ENCODE measurements at regions not wholly inside any gene's neighbourhood (a gene's known extent, or its start where the extent isn't known, plus 50 kb on each side); places are given as distances from the start of the nearest gene placed in this dataset.
"Not testable (repeated sequence)": the region's sequence is repeated elsewhere in the genome, so short reads cannot be mapped to it uniquely, and the experiment has no call there.

GRCh38 chr2:156700681-156701080 lies 264.5 kb downstream of the GPD2 start:
- DNase-seq, result no peak

DNA sequence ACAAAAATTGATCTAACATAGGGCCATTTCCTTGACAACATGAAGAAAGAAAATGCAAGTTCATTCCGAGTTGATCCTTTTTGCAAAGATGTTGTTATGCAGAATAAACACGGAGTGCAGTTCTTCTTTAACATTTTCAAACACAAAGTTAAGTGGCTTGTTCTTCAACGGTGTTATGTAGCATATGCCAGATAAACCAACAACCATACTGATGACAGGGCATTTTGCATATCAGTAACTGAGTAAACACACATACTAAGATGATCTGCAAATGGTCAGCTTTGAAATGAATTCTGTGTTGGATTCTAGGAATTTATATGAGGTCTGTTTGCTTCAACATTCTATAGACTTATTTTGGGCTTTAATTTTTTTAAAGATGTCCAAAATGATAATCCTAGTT lies 266.4 kb downstream of the GPD2 start:
- no peak for DNase-seq

GRCh38 chr2:156703642-156704041 lies 267.5 kb downstream of the GPD2 start:
- no peak for DNase-seq

GRCh38 chr2:156704132-156704531 lies 268.0 kb downstream of the GPD2 start:
- no peak for DNase-seq

- DNase-seq, result no peak
Measured at GRCh38 chr2:156704617-156705016, 268.4 kb downstream of the GPD2 start.

DNA sequence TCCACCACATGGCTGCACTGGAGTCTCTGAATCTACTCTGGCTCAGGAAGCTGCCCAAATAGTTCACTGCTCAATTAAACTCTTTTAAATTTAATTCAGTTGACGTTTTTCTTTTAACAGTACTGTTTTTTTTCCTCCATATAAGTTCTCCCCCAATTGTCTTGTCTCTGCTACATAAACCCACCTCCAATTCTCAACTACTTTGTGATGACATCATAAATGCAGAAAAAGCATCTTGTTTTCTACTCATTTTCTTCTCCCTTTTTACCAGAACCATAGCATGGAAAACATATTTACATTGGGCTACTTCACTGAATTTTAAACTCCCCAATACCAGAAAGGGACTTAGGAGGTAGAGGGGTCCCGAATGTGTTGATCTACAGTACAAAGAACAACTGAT lies 270.4 kb downstream of the GPD2 start:
- no peak for DNase-seq

GRCh38 chr2:156708051-156708450 lies 271.9 kb downstream of the GPD2 start:
- no peak for DNase-seq

DNA sequence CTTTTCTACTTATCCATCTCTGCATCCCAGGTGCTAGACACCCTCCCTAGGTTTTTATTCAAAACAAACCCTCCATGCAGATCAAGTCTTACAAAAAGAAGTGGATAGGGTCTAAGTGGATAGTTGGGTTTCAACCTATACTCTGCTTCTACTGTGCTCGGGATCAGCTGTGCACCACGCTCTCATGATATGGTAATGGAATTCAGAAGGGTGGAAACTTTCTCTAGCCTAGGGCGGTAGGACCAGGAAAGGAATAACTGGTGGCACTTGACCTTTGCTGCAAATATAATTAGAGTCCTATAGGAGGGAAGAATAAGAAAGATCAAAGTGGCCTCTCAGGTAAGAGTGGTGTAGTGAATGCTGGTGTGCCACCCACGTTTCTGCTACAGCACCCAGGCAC lies 272.9 kb downstream of the GPD2 start:
- no peak for DNase-seq

DNA sequence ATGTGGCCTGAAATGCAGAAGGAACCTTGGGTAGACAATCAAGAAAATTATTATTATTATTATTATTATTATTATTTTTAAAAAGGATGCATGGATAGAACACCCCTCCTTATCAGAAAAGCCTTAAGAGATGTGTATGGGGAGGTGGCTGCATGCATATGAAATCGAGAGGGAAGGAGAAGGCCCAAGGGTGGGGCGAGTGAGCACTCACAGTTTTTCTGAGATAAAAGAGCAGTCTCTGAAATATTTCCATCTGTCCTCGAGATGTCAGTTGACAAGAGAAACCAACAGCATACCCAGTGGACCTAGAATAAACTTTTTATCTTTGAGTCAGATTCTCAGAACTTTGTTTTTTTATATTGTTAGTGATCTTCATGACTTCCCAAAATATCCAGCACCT lies 282.9 kb downstream of the GPD2 start:
- DNase-seq, result no peak

DNA sequence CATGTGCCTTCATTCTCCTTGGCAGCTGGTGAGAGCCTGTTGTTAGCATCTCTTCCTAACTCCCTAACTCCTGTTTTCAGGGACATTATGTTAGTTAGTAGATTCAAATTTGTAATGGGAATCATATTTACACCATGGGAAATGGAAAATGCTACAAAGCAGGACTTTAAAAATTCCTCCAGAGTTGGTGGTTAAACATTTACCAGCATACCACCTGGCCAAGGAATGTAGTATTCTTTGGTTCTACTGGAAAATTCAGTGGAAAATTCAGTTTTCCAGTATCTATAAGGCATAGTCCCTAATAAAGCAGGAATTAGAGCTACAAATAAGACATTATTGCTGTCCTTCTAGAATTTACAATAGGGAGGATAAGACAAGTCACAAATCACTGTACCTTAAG lies 291.7 kb downstream of the GPD2 start:
- no peak for DNase-seq

DNA sequence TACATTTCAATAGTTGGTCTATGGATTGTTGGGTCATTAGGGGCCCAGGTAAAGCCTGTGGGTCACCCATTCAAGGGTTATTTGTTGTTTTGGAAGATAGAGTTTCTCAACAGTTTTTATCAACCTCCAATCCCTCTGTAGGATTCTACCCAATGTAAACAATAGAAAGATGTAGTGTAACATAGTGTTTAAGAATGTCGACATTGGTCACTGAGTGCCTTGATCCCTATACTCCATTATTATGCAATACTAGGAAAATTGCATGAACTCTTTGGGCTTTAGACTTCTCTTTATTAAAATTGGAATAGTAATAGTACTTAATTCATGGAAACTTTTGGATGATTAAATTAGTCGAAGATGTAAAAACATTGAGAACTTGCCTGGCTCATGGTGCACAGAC lies 292.1 kb downstream of the GPD2 start:
- DNase-seq, result no peak

GRCh38 chr2:156731506-156731905 lies 295.3 kb downstream of the GPD2 start:
- no peak for DNase-seq

- no peak for DNase-seq
Measured at GRCh38 chr2:156736950-156737349, 300.8 kb downstream of the GPD2 start.

DNA sequence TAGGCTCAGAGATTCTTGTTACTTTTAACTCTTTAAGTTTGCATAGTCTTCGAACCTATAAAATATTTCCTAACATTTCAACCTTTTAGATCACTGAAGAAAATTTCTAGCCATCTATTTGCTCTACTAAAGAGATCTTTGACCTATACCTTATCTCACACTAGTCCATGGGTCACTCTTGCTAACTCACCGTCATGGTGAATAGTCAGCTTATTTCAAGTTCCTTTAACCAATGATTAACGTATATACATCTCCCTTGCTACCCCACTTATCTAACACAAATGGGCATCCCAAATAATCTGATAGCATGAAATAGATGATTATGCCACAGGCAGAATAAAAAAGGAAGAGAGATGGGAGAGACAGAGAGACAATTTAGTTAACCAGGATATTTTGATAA lies 303.1 kb downstream of the GPD2 start:
- no peak for DNase-seq

GRCh38 chr2:156745619-156746018 lies 309.4 kb downstream of the GPD2 start:
- DNase-seq, result no peak

GRCh38 chr2:156748221-156748620 lies 312.0 kb downstream of the GPD2 start:
- no peak for DNase-seq

GRCh38 chr2:156752042-156752441 lies 315.9 kb downstream of the GPD2 start:
- DNase-seq, result no peak

DNA sequence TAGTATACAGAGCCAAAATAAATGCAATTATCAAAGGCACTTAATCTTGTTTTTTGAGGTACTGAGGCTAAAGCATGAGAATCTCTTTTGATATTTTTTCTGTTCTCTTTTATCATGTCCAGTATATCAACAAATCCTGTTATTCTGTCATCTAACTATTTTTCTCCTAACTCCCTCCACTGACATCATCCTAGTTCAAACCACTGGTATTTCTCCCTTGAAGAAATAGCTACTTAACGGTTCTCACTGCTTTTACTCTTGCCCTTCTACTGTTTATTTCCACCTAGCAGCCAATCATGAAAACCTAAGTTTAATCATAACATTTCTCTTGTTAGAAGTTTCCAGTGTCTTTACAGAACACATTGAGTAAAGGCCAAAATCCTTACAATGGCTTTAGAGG lies 317.6 kb downstream of the GPD2 start:
- DNase-seq, result no peak

- no peak for DNase-seq
Measured at GRCh38 chr2:156756516-156756915, 320.3 kb downstream of the GPD2 start.

DNA sequence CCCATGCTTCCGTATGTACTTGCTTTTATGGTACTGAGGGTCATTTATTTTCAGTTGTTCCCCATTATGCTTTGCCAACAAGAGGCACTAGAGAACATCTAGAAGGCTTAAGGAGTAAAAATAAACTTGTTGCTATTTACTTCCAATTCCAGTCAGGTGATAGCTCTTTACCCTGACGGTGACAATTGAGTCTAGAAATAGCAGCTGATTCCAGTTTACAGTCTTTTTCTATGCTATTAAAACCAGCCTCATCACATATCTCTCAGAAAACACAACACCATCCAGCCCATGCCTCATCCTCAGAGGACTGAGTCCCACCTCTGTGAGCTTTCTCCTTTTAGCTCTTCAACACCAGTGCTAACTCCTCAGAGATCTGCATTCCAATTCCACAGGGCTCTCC lies 327.0 kb downstream of the GPD2 start:
- DNase-seq, result no peak

DNA sequence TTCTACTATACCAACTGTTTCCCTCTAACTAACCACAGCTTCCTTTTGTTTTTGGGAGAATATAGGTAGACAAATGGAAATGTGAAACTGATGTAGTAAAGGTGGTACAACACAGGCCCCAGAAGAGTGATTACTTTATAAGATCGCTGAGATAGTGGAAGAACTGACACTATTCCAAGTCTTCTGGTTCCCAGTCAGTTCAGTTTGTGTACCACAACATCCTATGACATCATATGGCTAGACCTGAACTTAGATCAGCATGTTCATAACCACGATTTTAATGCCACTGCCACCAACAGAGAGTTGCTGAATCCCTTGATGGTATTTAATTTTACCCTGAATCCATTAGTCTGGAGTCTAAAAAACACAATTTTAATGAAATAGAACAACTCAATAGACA lies 328.9 kb downstream of the GPD2 start:
- no peak for DNase-seq

DNA sequence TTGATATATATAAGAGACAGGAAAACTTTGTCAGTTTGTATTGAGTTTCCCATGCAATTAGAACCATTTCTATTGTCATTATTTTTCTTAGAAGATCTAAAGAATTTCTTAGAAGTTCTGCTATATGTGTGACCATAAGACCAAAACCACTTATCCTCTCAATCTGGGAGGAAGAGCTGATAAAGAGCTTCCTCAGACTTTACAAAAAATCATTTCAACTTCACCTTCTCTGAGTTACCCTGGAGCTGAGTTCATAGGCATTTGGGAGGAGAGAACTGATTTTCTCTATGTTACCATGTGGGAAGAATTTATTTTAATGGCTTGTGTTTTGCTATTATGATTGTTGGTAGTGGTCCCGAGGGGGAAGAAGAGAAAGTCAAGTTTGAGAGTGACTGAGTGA lies 329.3 kb downstream of the GPD2 start:
- DNase-seq, result no peak

GRCh38 chr2:156769802-156770201 lies 333.6 kb downstream of the GPD2 start:
- DNase-seq, result no peak

DNA sequence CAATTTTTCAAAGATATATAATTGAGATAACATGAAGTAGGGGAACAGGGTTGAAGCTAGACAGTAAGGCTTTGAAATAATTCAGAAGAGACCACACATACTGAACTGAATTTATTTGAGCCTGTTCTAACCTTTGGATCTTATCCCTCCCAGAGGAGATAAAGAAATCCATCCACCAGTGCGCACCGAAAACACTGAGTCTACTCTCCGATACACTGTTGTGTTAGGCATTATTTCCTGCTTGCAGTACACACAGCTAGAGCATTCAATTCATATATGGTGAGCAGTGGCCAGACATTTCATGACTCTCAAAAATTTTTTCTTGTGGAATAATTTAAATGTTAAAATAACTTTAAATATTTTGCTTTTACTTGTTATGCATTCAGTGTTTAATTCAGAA lies 342.7 kb downstream of the GPD2 start:
- no peak for DNase-seq

DNA sequence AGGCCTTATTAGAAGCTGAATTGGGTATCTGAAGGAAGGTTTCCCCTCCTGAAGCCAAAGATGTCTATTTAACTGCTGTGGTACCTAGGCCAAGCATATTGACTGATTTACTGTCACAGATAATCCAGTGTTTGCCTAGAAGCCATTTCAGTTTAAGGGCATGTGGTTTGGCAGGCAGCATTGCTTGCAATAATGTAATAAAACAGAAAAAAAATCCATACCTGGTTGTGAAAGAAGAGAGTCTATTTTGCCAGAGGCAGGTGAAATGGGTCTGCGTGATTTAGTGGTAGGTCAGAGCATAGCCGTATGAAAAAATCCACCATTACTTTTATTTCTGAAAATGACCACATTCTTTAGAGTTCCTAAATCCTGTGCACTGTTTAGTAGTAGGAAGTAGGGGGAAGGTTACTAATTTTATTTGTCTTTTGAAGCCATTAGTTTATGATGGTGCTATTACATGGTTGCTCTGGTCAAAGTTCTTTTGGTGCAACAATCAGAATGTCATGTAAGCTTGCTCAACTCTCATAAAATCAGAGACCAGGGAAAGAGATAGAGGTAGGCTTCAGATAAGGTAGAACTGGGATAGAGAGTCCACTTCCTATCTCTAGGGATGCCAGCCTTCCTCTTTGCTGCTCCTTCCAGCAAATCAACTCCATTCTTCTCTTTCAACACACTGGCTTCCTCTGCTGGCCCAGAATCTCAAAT lies 343.4 kb downstream of the GPD2 start:
- no peak for DNase-seq

DNA sequence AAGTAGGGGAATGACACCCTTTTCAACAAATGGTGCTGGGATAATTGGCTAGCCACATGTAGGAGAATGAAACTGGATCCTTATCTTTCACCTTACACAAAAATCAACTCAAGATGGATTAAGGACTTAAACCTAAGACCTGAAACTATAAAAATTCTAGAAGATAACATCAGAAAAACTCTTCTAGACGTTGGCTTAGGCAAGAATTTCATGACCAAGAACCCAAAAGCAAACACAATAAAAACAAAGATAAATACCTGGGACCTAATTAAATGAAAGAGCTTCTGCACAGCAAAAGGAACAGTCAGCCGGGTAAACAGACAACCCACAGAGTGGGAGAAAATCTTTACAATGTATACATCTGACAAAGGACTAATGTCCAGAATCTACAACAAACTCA lies 345.5 kb downstream of the GPD2 start:
- DNase-seq, result not testable (repeated sequence)
